PC-3 (cell line): ENCODE measurements at regions not wholly inside any gene's neighbourhood (a gene's known extent, or its start where the extent isn't known, plus 50 kb on each side); places are given as distances from the start of the nearest gene placed in this dataset.

Experiments
- ATAC-seq: fragments of 200-7000 bp; cut with Tn5 transposase; 2 replicates; pipeline ENCODE4 v1.9.1; 2020; ENCODE audit warnings: mild to moderate bottlenecking, moderate library complexity
- BruUV-seq: library from RNA; stranded (reverse); fragments of 400-500 nt; replicated peaks from 2 replicates; lab custom pipeline; 2021; lab: Mats Ljungman, UMichigan
- CTCF ChIA-PET: fragments of 300-600 bp; sonication (Branson Sonifier 250); formaldehyde crosslinking; loops from one replicate; lab custom pipeline; 2022; ENCODE audit warnings: antibody characterized with exemption; lab: Charles Lee
- POLR2A ChIA-PET: fragments of 300-600 bp; sonication (Branson Sonifier 250); formaldehyde crosslinking; loops from one replicate; lab custom pipeline; 2022; ENCODE audit warnings: antibody characterized with exemption; ENCODE audit not compliant: unreplicated experiment; lab: Charles Lee
- DNase-seq: peaks from one replicate; pipeline ENCODE4 v3.0.0-alpha.2; 2015
- H2AFZ ChIP-seq: fragments of 300-600 bp; sonication (generic); 2 replicates; pipeline ENCODE4 v1.6.0; 2016; ENCODE audit warnings: antibody characterized with exemption, low read length
- H3F3A ChIP-seq: fragments of 300-600 bp; sonication (generic); one replicate; pipeline ENCODE4 v1.6.0; 2017; ENCODE audit warnings: antibody characterized with exemption, low read length, control low read depth, mild to moderate bottlenecking; ENCODE audit not compliant: unreplicated experiment
- H3K27ac ChIP-seq: fragments of 300-600 bp; sonication (generic); 2 replicates; pipeline ENCODE4 v1.5.1; 2016; ENCODE audit warnings: mild to moderate bottlenecking, low read length
- H3K27me3 ChIP-seq: fragments of 300-600 bp; sonication (generic); 2 replicates; pipeline ENCODE4 v1.6.1; 2016; ENCODE audit warnings: low read length, mixed read lengths
- H3K36me3 ChIP-seq: fragments of 300-600 bp; sonication (generic); 2 replicates; pipeline ENCODE4 v1.6.1; 2016; ENCODE audit warnings: low read depth, mixed run types, low read length, mixed read lengths
- H3K4me1 ChIP-seq: fragments of 300-600 bp; sonication (generic); 2 replicates; pipeline ENCODE4 v1.5.1; 2016; ENCODE audit warnings: low read length; ENCODE audit not compliant: insufficient read depth
- H3K4me2 ChIP-seq: fragments of 300-600 bp; sonication (generic); 2 replicates; pipeline ENCODE4 v1.6.0; 2016; ENCODE audit warnings: low read length
- H3K4me3 ChIP-seq: fragments of 300-600 bp; sonication (generic); 2 replicates; pipeline ENCODE4 v1.5.1; 2016; ENCODE audit warnings: mild to moderate bottlenecking, low read length, mixed read lengths
- H3K79me2 ChIP-seq: fragments of 300-600 bp; sonication (generic); 2 replicates; pipeline ENCODE4 v1.6.1; 2017; ENCODE audit warnings: low read length, mixed read lengths
- H3K9ac ChIP-seq: fragments of 300-600 bp; sonication (generic); 2 replicates; pipeline ENCODE4 v1.6.0; 2016; ENCODE audit warnings: mild to moderate bottlenecking, low read length
- H3K9me2 ChIP-seq: fragments of 300-600 bp; sonication (generic); replicated peaks from 2 replicates; pipeline ENCODE4 v1.6.1; 2016; ENCODE audit warnings: mixed run types, low read length, mixed read lengths
- H3K9me3 ChIP-seq: fragments of 300-600 bp; sonication (generic); 2 replicates; pipeline ENCODE4 v1.6.1; 2016; ENCODE audit warnings: low read length, mixed read lengths
- H4K20me1 ChIP-seq: fragments of 300-600 bp; sonication (generic); 2 replicates; pipeline ENCODE4 v1.6.1; 2016; ENCODE audit warnings: low read length, mixed read lengths
- CTCF ChIP-seq: fragments of 300-600 bp; sonication (generic); conservative IDR thresholded peaks from 2 replicates; pipeline ENCODE4 v1.5.1; 2017; ENCODE audit warnings: antibody characterized with exemption, low read depth, mild to moderate bottlenecking, low read length
- EZH2 ChIP-seq: fragments of 300-600 bp; sonication (generic); IDR thresholded peaks from one replicate; pipeline ENCODE4 v1.6.1; 2017; ENCODE audit warnings: antibody characterized with exemption, mild to moderate bottlenecking, low read length; ENCODE audit not compliant: unreplicated experiment
- EZH2phosphoT487 ChIP-seq: fragments of 300-600 bp; sonication (generic); IDR thresholded peaks from 2 replicates; pipeline ENCODE4 v1.6.1; 2018; ENCODE audit warnings: mild to moderate bottlenecking, antibody characterized with exemption, low read length, borderline replicate concordance
- intact Hi-C: fragments of 100-400 bp; cut with micrococcal nuclease; formaldehyde crosslinking; loops from 2 replicates; pipeline ENCODE4 v1.9.0; 2023

DNA sequence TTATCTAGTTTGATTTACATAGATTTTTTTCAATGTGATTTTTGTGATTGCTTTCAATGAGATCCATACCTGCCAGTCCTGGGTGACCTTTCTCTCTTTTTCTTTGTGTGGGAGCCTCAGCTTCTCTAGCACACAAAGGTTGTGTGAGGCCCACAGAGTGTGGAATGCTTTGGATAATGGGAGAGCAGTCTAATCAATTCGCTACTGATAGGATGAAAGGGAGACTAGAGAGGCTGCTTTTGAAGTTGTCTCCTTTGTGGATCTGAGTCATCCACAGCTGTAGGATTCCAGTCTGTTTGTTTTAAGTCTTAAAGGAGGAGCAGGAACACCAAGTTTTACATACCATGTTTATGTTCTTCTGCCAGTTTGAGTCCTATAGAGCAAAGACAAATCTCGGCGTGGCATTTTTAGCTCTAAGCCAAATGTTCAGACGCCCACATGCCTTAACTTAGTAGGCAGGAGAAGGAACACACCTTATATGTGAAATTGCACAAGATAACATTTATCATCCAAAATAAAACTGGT, 330.0 kb downstream of the ARL4A start:
- ChIA-PET POLR2A (no interaction called here), CTCF (interaction anchor here (0.6 kb wide), 1 partner anchor 559 kb away, joined by 3 read pairs; no protein-coding TSS in a partner anchor)
- Histone ChIP-seq H3K27me3 (no peaks in the 10 kb centered on the region), H3K9me2 (no peaks in the 10 kb centered on the region), H3K4me3 (peak overlapping the region; percentile 49), H3K9me3 (no peaks in the 10 kb centered on the region), H3K79me2 (no peaks in the 10 kb centered on the region), H3K9ac (no peak overlapping the region), H4K20me1 (no peaks in the 10 kb centered on the region), H3K4me1 (peaks cover 16% of the 10 kb centered on the region), H3F3A (no peaks in the 10 kb centered on the region), H3K27ac (0 out of 2 replicates have a peak overlapping the region, but pooled peaks have one; percentile 6), H2AFZ (0 out of 2 replicates have a peak overlapping the region, but pooled peaks have one; percentile 12), H3K36me3 (no peaks in the 10 kb centered on the region), H3K4me2 (peak overlapping the region; percentile 72)
- TF ChIP-seq EZH2 (no peak), CTCF (no peak), EZH2phosphoT487 (no peak)
- intact Hi-C loops: no loop called here
- DNase-seq (peak; percentile 69), ATAC-seq (peak; percentile 98)
- BruUV-seq: no TSS peak

GRCh38 chr7:13017881-13018280, 330.4 kb downstream of the ARL4A start:
- Histone ChIP-seq H3K9ac (no peak overlapping the region), H3K4me3 (peak overlapping the region; percentile 49), H3K79me2 (no peaks in the 10 kb centered on the region), H3K36me3 (no peaks in the 10 kb centered on the region), H3K4me1 (peaks cover 16% of the 10 kb centered on the region), H2AFZ (0 out of 2 replicates have a peak overlapping the region, but pooled peaks have one; percentile 12), H3K9me3 (no peaks in the 10 kb centered on the region), H3K9me2 (no peaks in the 10 kb centered on the region), H3F3A (no peaks in the 10 kb centered on the region), H4K20me1 (no peaks in the 10 kb centered on the region), H3K4me2 (peak overlapping the region; percentile 72), H3K27ac (0 out of 2 replicates have a peak overlapping the region, but pooled peaks have one; percentile 6), H3K27me3 (no peaks in the 10 kb centered on the region)
- ChIA-PET POLR2A (no interaction called here), CTCF (interaction anchor here (0.6 kb wide), 1 partner anchor 560 kb away, joined by 3 read pairs; no protein-coding TSS in a partner anchor)
- no peak for TF ChIP-seq EZH2
- no peak for TF ChIP-seq CTCF
- no peak for TF ChIP-seq EZH2phosphoT487
- DNase-seq (peak; percentile 20), ATAC-seq (peak; percentile 76)
- BruUV-seq: no TSS peak
- intact Hi-C loops: no loop called here

- no peak overlapping the region for H3K9ac ChIP-seq
- H2AFZ ChIP-seq: no peak overlapping the region
- no peak for DNase-seq
- H3K79me2 ChIP-seq: no peaks in the 10 kb centered on the region
- no peak overlapping the region for H3K27ac ChIP-seq
- no peaks in the 10 kb centered on the region for H3F3A ChIP-seq
- no TSS peak for BruUV-seq
- no peaks in the 10 kb centered on the region for H4K20me1 ChIP-seq
- H3K9me2 ChIP-seq: no peaks in the 10 kb centered on the region
- no peaks in the 10 kb centered on the region for H3K36me3 ChIP-seq
- intact Hi-C loops: no loop called here
- no peaks in the 10 kb centered on the region for H3K9me3 ChIP-seq
- POLR2A ChIA-PET: no interaction called here
- no peak for TF ChIP-seq EZH2phosphoT487
- TF ChIP-seq EZH2: no peak
- TF ChIP-seq CTCF: no peak
- no peak overlapping the region for H3K4me2 ChIP-seq
- H3K27me3 ChIP-seq: no peaks in the 10 kb centered on the region
- H3K4me3 ChIP-seq: no peak overlapping the region
- CTCF ChIA-PET: no interaction called here
- H3K4me1 ChIP-seq: peaks cover 13% of the 10 kb centered on the region
- ATAC-seq: no peak
Observed at GRCh38 chr7:13021566-13022300, 334.3 kb downstream of the ARL4A start.
